SK-N-SH treated with all-trans-retinoic acid at 6 μM for 48 hours (cell line): ENCODE measurements at regions not wholly inside any gene's neighbourhood (a gene's known extent, or its start where the extent isn't known, plus 50 kb on each side); places are given as distances from the start of the nearest gene placed in this dataset.

Experiments
- ATAC-seq: fragments of 200-7000 bp; cut with Tn5 transposase; 3 replicates; pipeline ENCODE4 v1.9.1; 2020; ENCODE audit warnings: mild to moderate bottlenecking, moderate library complexity
- ARNTL ChIP-seq: fragments of 450-650 bp; formaldehyde crosslinking; IDR thresholded peaks from 2 replicates; pipeline ENCODE4 v1.5.0; 2020; ENCODE audit warnings: low read depth, mild to moderate bottlenecking, moderate library complexity, borderline replicate concordance
- BACH2 ChIP-seq: fragments of 250-450 bp; sonication (Bioruptor Pico); IDR thresholded peaks from 2 replicates; pipeline ENCODE4 v1.9.0; 2021; ENCODE audit warnings: mild to moderate bottlenecking, borderline replicate concordance
- CREB5 ChIP-seq: fragments of 250-450 bp; sonication (Bioruptor Pico); IDR thresholded peaks from 2 replicates; pipeline ENCODE4 v1.5.1; 2020; ENCODE audit warnings: low read depth, mild to moderate bottlenecking, moderate library complexity
- CSDC2 ChIP-seq: fragments of 250-450 bp; sonication (Bioruptor Pico); IDR thresholded peaks from 2 replicates; pipeline ENCODE4 v1.5.0; 2020; ENCODE audit warnings: mild to moderate bottlenecking, moderate library complexity
- CSRNP3 ChIP-seq: fragments of 250-450 bp; sonication (Bioruptor Pico); IDR thresholded peaks from 2 replicates; pipeline ENCODE4 v1.5.1; 2021; ENCODE audit warnings: mild to moderate bottlenecking, moderate library complexity
- ESRRG ChIP-seq: fragments of 250-450 bp; sonication (Bioruptor Pico); IDR thresholded peaks from 2 replicates; pipeline ENCODE4 v1.6.1; 2021; ENCODE audit warnings: mild to moderate bottlenecking
- ISL1 ChIP-seq: fragments of 250-450 bp; sonication (Bioruptor Pico); IDR thresholded peaks from 2 replicates; pipeline ENCODE4 v2.1.2; 2022; ENCODE audit warnings: mild to moderate bottlenecking, moderate library complexity
- OSR1 ChIP-seq: fragments of 250-450 bp; sonication (Bioruptor Pico); IDR thresholded peaks from 2 replicates; pipeline ENCODE4 v1.8.0; 2022; ENCODE audit warnings: moderate library complexity, mild to moderate bottlenecking, inconsistent platforms
- PATZ1 ChIP-seq: fragments of 250-450 bp; sonication (Bioruptor Pico); IDR thresholded peaks from 2 replicates; pipeline ENCODE4 v1.8.0; 2020; ENCODE audit warnings: mild to moderate bottlenecking, moderate library complexity, borderline replicate concordance
- PPARA ChIP-seq: fragments of 250-450 bp; sonication (Bioruptor Pico); IDR thresholded peaks from 2 replicates; pipeline ENCODE4 v1.5.0; 2020; ENCODE audit warnings: mild to moderate bottlenecking, borderline replicate concordance
- RARB ChIP-seq: fragments of 250-450 bp; sonication (Bioruptor Pico); IDR thresholded peaks from 2 replicates; pipeline ENCODE4 v1.8.0; 2021; ENCODE audit warnings: mild to moderate bottlenecking, moderate library complexity
- SNAI2 ChIP-seq: fragments of 250-450 bp; sonication (Bioruptor Pico); IDR thresholded peaks from 2 replicates; pipeline ENCODE4 v1.5.0; 2020; ENCODE audit warnings: mild to moderate bottlenecking, moderate library complexity
- TCF4 ChIP-seq: fragments of 250-450 bp; sonication (Bioruptor Pico); IDR thresholded peaks from 2 replicates; pipeline ENCODE4 v1.8.0; 2021; ENCODE audit warnings: mild to moderate bottlenecking, moderate library complexity, borderline replicate concordance
- TOX ChIP-seq: fragments of 250-450 bp; sonication (Bioruptor Pico); IDR thresholded peaks from 2 replicates; pipeline ENCODE4 v1.8.0; 2021; ENCODE audit warnings: mild to moderate bottlenecking, moderate library complexity, borderline replicate concordance
- TSHZ2 ChIP-seq: fragments of 250-450 bp; sonication (Bioruptor Pico); IDR thresholded peaks from 2 replicates; pipeline ENCODE4 v1.5.0; 2020; ENCODE audit warnings: mild to moderate bottlenecking, moderate library complexity
- ZC3H10 ChIP-seq: fragments of 250-450 bp; sonication (Bioruptor Pico); IDR thresholded peaks from 2 replicates; pipeline ENCODE4 v1.5.1; 2021; ENCODE audit warnings: mild to moderate bottlenecking, moderate library complexity
- ZFP3 ChIP-seq: fragments of 250-450 bp; sonication (Bioruptor Pico); IDR thresholded peaks from 2 replicates; pipeline ENCODE4 v1.5.0; 2020; ENCODE audit warnings: mild to moderate bottlenecking, moderate library complexity
- ZFP30 ChIP-seq: fragments of 450-650 bp; formaldehyde crosslinking; IDR thresholded peaks from 2 replicates; pipeline ENCODE4 v1.5.0; 2022; ENCODE audit warnings: mild to moderate bottlenecking, moderate library complexity
- ZNF565 ChIP-seq: fragments of 450-650 bp; formaldehyde crosslinking; conservative IDR thresholded peaks from 2 replicates; pipeline ENCODE4 v1.5.0; 2020; ENCODE audit warnings: low read depth, mild to moderate bottlenecking, moderate library complexity
- ZNF70 ChIP-seq: fragments of 450-650 bp; formaldehyde crosslinking; IDR thresholded peaks from 2 replicates; pipeline ENCODE4 v1.5.0; 2020; ENCODE audit warnings: mild to moderate bottlenecking, moderate library complexity
- ZNF8 ChIP-seq: fragments of 450-650 bp; formaldehyde crosslinking; IDR thresholded peaks from 2 replicates; pipeline ENCODE4 v1.5.0; 2020; ENCODE audit warnings: mild to moderate bottlenecking, moderate library complexity
- TF ChIP-seq, protein P1 (sequence below): fragments of 250-450 bp; sonication (Bioruptor Pico); IDR thresholded peaks from 2 replicates; pipeline ENCODE4 v1.8.0; 2021; ENCODE audit warnings: low read depth, mild to moderate bottlenecking, moderate library complexity, borderline replicate concordance

GRCh38 chr2:237167934-237168333 lies 82.2 kb downstream of the COPS8 start:
- no peak for ATAC-seq
- no peak for TF ChIP-seq ZFP3 (CRISPR knock-in tag)
- TF ChIP-seq ISL1 (CRISPR knock-in tag) = no peak
- no peak for TF ChIP-seq TOX (CRISPR knock-in tag)
- no peak for TF ChIP-seq CREB5 (CRISPR knock-in tag)
- no peak for TF ChIP-seq ZFP30
- no peak for TF ChIP-seq CSDC2 (CRISPR knock-in tag)
- TF ChIP-seq ESRRG (CRISPR knock-in tag) = no peak
- TF ChIP-seq PPARA (CRISPR knock-in tag) = no peak
- no peak for TF ChIP-seq ZNF565 (CRISPR knock-in tag)
- TF ChIP-seq, protein P1, sequence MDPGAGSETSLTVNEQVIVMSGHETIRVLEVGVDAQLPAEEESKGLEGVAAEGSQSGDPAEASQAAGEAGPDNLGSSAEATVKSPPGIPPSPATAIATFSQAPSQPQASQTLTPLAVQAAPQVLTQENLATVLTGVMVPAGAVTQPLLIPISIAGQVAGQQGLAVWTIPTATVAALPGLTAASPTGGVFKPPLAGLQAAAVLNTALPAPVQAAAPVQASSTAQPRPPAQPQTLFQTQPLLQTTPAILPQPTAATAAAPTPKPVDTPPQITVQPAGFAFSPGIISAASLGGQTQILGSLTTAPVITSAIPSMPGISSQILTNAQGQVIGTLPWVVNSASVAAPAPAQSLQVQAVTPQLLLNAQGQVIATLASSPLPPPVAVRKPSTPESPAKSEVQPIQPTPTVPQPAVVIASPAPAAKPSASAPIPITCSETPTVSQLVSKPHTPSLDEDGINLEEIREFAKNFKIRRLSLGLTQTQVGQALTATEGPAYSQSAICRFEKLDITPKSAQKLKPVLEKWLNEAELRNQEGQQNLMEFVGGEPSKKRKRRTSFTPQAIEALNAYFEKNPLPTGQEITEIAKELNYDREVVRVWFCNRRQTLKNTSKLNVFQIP = no peak
- TF ChIP-seq OSR1 (CRISPR knock-in tag) = no peak
- no peak for TF ChIP-seq ARNTL (CRISPR knock-in tag)
- TF ChIP-seq RARB (CRISPR knock-in tag) = no peak
- TF ChIP-seq PATZ1 (CRISPR knock-in tag) = no peak
- no peak for TF ChIP-seq SNAI2 (CRISPR knock-in tag)
- no peak for TF ChIP-seq ZC3H10
- no peak for TF ChIP-seq ZNF70 (CRISPR knock-in tag)
- no peak for TF ChIP-seq CSRNP3 (CRISPR knock-in tag)

- no peak for TF ChIP-seq TSHZ2 (CRISPR knock-in tag)
- no peak for TF ChIP-seq CREB5 (CRISPR knock-in tag)
- no peak for TF ChIP-seq ZNF70 (CRISPR knock-in tag)
- no peak for TF ChIP-seq ZFP30
- no peak for TF ChIP-seq PATZ1 (CRISPR knock-in tag)
- TF ChIP-seq ZNF8 = no peak
- no peak for TF ChIP-seq ZFP3 (CRISPR knock-in tag)
- TF ChIP-seq, protein P1 = no peak
- no peak for TF ChIP-seq RARB (CRISPR knock-in tag)
- TF ChIP-seq ZC3H10 = no peak
- no peak for TF ChIP-seq ZNF565 (CRISPR knock-in tag)
- no peak for TF ChIP-seq CSDC2 (CRISPR knock-in tag)
- no peak for TF ChIP-seq TOX (CRISPR knock-in tag)
- TF ChIP-seq TCF4 = no peak
- no peak for TF ChIP-seq SNAI2 (CRISPR knock-in tag)
- TF ChIP-seq ARNTL (CRISPR knock-in tag) = no peak
- TF ChIP-seq ISL1 (CRISPR knock-in tag) = no peak
- no peak for TF ChIP-seq OSR1 (CRISPR knock-in tag)
- no peak for TF ChIP-seq BACH2 (CRISPR knock-in tag)
- TF ChIP-seq, all 23 proteins: peak for 0
- ATAC-seq = no peak
Measured at GRCh38 chr2:237170020-237170419, 84.3 kb downstream of the COPS8 start.
